ENCODE measurements at regions not wholly inside any gene's neighbourhood (a gene's known extent, or its start where the extent isn't known, plus 50 kb on each side); places are given as distances from the start of the nearest gene placed in this dataset.

- Histone ChIP-seq H3K9me3 (ENCODE audit: low read depth) (no peaks in the 10 kb centered on the region), H3K4me2 (ENCODE audit: unreplicated experiment) (no peak overlapping the region), H3K9ac (no peak overlapping the region), H3K9me2 (ENCODE audit: insufficient read depth) (no peaks in the 10 kb centered on the region), H3K27me3 (replicated peaks; ENCODE audit: insufficient read depth) (peaks cover 5% of the 10 kb centered on the region; the same call in 1 of the 2 replicates), H3F3A (ENCODE audit: insufficient read depth) (peaks cover 7% of the 10 kb centered on the region; the same call in 1 of the 2 replicates), H2AFZ (no peak overlapping the region), H3K27ac (no peak overlapping the region), H3K36me3 (ENCODE audit: low read depth) (no peaks in the 10 kb centered on the region), H4K20me1 (ENCODE audit: insufficient read depth) (no peaks in the 10 kb centered on the region), H3K4me1 (ENCODE audit: insufficient read depth) (peaks cover 12% of the 10 kb centered on the region), H3K79me2 (ENCODE audit: insufficient read depth) (no peaks in the 10 kb centered on the region), H3K4me3 (no peak overlapping the region)
- TF ChIP-seq EZH2 (IDR thresholded peaks at IDR 0.05; ENCODE audit: insufficient read depth, poor library complexity, severe bottlenecking) (no peak), EZH2phosphoT487 (IDR thresholded peaks at IDR 0.05; ENCODE audit: insufficient read depth, low read depth) (no peak)
- in situ Hi-C loops (cut with MboI) = no loop called here
- 63% methylated on average over 4 of the region's 4 CpGs for WGBS, 2 experiments (ENCODE audit: low coverage in 1 of 2, low lambda C conversion rate in 2 of 2, missing lambda C conversion rate in 2 of 2)
- DNase-seq = no peak
These were observed 424.5 kb upstream of the CLINT1 start for GRCh38 chr5:158283397-158283796.

DNA sequence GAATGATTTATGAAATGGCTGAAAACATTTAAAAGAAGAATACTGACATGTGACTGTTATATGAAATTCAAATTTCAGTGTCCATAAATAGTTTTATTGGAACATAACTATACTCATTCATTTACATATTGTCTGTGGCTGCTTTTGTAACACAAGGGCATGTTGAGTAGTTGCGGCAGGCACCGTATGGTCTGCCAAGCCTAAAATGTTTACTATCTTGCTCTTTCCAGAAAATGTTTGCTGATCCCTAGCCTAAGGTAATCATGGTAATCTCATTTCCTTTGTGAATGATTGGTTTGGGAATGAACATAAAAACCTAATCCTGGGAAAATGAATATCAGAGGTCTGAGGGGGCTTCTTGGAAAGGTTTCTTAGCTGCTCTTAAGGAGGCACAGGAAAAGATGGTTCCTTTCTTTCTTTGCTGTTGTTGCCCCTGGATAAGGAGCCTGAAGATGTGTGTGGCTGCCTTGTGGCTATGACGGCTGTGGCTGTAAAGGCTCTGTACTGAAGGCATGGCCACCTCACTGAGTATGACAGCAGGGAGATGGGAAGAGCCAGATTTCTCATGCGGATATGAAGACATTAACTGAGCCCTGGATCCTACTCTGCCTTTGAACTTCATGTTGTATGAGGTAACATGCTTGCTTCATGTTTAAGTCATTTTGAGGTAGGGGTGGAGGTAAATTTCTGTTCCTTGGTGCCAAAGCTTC lies 419.4 kb upstream of the CLINT1 start:
- Histone ChIP-seq H3K36me3 (ENCODE audit: low read depth) (no peaks in the 10 kb centered on the region), H3K4me1 (ENCODE audit: insufficient read depth) (no peaks in the 10 kb centered on the region), H3K4me3 (no peak overlapping the region), H3K79me2 (ENCODE audit: insufficient read depth) (no peaks in the 10 kb centered on the region), H3K4me2 (ENCODE audit: unreplicated experiment) (no peak overlapping the region), H4K20me1 (ENCODE audit: insufficient read depth) (no peaks in the 10 kb centered on the region), H3K9ac (no peak overlapping the region), H3K9me2 (ENCODE audit: insufficient read depth) (no peaks in the 10 kb centered on the region), H3F3A (ENCODE audit: insufficient read depth) (no peaks in the 10 kb centered on the region), H2AFZ (no peak overlapping the region), H3K9me3 (ENCODE audit: low read depth) (no peaks in the 10 kb centered on the region), H3K27ac (no peak overlapping the region), H3K27me3 (replicated peaks; ENCODE audit: insufficient read depth) (peaks cover 5% of the 10 kb centered on the region; the same call in 1 of the 2 replicates)
- in situ Hi-C loops (cut with MboI) = no loop called here
- no peak for TF ChIP-seq EZH2 (IDR thresholded peaks at IDR 0.05; ENCODE audit: insufficient read depth, poor library complexity, severe bottlenecking)
- no peak for TF ChIP-seq EZH2phosphoT487 (IDR thresholded peaks at IDR 0.05; ENCODE audit: insufficient read depth, low read depth)
- WGBS, 2 experiments (ENCODE audit: low coverage in 1 of 2, low lambda C conversion rate in 2 of 2, missing lambda C conversion rate in 2 of 2) = 97 to 98% methylated on average over 4 of the region's 4 CpGs
- no peak for DNase-seq

GRCh38 chr5:158277276-158277675 lies 418.3 kb upstream of the CLINT1 start:
- no peak for DNase-seq
- Histone ChIP-seq H3K4me3 (no peak overlapping the region), H3K79me2 (ENCODE audit: insufficient read depth) (no peaks in the 10 kb centered on the region), H3K9me3 (ENCODE audit: low read depth) (no peaks in the 10 kb centered on the region), H3K27ac (no peak overlapping the region), H3K4me1 (ENCODE audit: insufficient read depth) (no peaks in the 10 kb centered on the region), H2AFZ (no peak overlapping the region), H3K27me3 (replicated peaks; ENCODE audit: insufficient read depth) (peaks cover 5% of the 10 kb centered on the region; the same call in 1 of the 2 replicates), H3K9me2 (ENCODE audit: insufficient read depth) (no peaks in the 10 kb centered on the region), H3F3A (ENCODE audit: insufficient read depth) (no peaks in the 10 kb centered on the region), H3K36me3 (ENCODE audit: low read depth) (no peaks in the 10 kb centered on the region), H4K20me1 (ENCODE audit: insufficient read depth) (no peaks in the 10 kb centered on the region), H3K9ac (no peak overlapping the region), H3K4me2 (ENCODE audit: unreplicated experiment) (no peak overlapping the region)
- 86 to 88% methylated on average over 6 of the region's 6 CpGs for WGBS, 2 experiments (ENCODE audit: low coverage in 1 of 2, low lambda C conversion rate in 2 of 2, missing lambda C conversion rate in 2 of 2)
- in situ Hi-C loops (cut with MboI) = no loop called here
- TF ChIP-seq EZH2 (IDR thresholded peaks at IDR 0.05; ENCODE audit: insufficient read depth, poor library complexity, severe bottlenecking) (no peak), EZH2phosphoT487 (IDR thresholded peaks at IDR 0.05; ENCODE audit: insufficient read depth, low read depth) (no peak)

DNA sequence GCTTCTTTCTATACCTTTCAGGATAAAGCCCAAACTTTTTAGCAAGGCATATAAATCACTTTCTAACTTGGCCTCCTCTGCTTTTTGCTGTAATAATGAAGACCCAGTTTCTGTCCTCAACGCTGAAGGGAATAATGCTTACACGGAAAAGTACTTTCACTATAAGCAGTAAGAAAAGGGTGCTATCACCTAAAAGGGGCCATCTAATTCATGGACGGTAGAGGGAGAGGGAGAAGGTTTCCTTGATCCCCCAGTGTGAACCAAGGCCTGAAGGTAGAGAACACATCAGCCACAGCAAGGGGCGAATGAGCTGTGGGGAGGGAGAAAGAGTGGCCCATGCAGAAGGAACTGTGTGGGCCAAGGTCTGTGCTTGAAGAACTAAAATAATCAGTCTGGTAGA lies 417.7 kb upstream of the CLINT1 start:
- in situ Hi-C loops (cut with MboI) = no loop called here
- no peaks in the 10 kb centered on the region for H3K9me2 ChIP-seq (ENCODE audit: insufficient read depth)
- H3K4me1 ChIP-seq (ENCODE audit: insufficient read depth) = no peaks in the 10 kb centered on the region
- H4K20me1 ChIP-seq (ENCODE audit: insufficient read depth) = no peaks in the 10 kb centered on the region
- H3K79me2 ChIP-seq (ENCODE audit: insufficient read depth) = no peaks in the 10 kb centered on the region
- WGBS, 2 experiments (ENCODE audit: low coverage in 1 of 2, low lambda C conversion rate in 2 of 2, missing lambda C conversion rate in 2 of 2) = 91 to 92% methylated on average over 4 of the region's 4 CpGs
- no peaks in the 10 kb centered on the region for H3K36me3 ChIP-seq (ENCODE audit: low read depth)
- TF ChIP-seq EZH2 (IDR thresholded peaks at IDR 0.05; ENCODE audit: insufficient read depth, poor library complexity, severe bottlenecking) (no peak), EZH2phosphoT487 (IDR thresholded peaks at IDR 0.05; ENCODE audit: insufficient read depth, low read depth) (no peak)
- H3F3A ChIP-seq (ENCODE audit: insufficient read depth) = no peaks in the 10 kb centered on the region
- H3K4me3 ChIP-seq = no peak overlapping the region
- DNase-seq = no peak
- no peak overlapping the region for H2AFZ ChIP-seq
- no peak overlapping the region for H3K9ac ChIP-seq
- no peak overlapping the region for H3K4me2 ChIP-seq (ENCODE audit: unreplicated experiment)
- H3K9me3 ChIP-seq (ENCODE audit: low read depth) = no peaks in the 10 kb centered on the region
- H3K27me3 ChIP-seq (replicated peaks; ENCODE audit: insufficient read depth) = peaks cover 5% of the 10 kb centered on the region; the same call in 1 of the 2 replicates
- no peak overlapping the region for H3K27ac ChIP-seq

All from GM23248 (cell line).